Activated CD4-positive, alpha-beta T cell treated with anti-CD3 and anti-CD28 coated beads, Interleukin-2, amount 10 ng/mL, durations not matched to agents 24 days and 14 days (primary cell): ENCODE measurements at regions not wholly inside any gene's neighbourhood (a gene's known extent, or its start where the extent isn't known, plus 50 kb on each side); places are given as distances from the start of the nearest gene placed in this dataset.

Experiments used
- DNase-seq: peaks from one replicate; pipeline ENCODE4 v3.0.0; 2022
- H3K27ac Mint-ChIP-seq: one replicate; pipeline ENCODE4 v1.8.0; 2022; ENCODE audit warnings: mild to moderate bottlenecking, mixed read lengths
- H3K27me3 Mint-ChIP-seq: one replicate; pipeline ENCODE4 v1.8.0; 2022; ENCODE audit warnings: mixed read lengths
- H3K36me3 Mint-ChIP-seq: one replicate; pipeline ENCODE4 v1.8.0; 2022; ENCODE audit warnings: low read depth, mild to moderate bottlenecking, mixed read lengths
- H3K4me1 Mint-ChIP-seq: one replicate; pipeline ENCODE4 v1.8.0; 2021; ENCODE audit warnings: mixed read lengths
- H3K4me3 Mint-ChIP-seq: one replicate; pipeline ENCODE4 v1.8.0; 2022; ENCODE audit warnings: mild to moderate bottlenecking, moderate library complexity, mixed read lengths
- H3K9me3 Mint-ChIP-seq: one replicate; pipeline ENCODE4 v1.8.0; 2021; ENCODE audit warnings: mixed read lengths
- intact Hi-C: fragments of 100-400 bp; cut with micrococcal nuclease; formaldehyde crosslinking; loops from one replicate; pipeline ENCODE4 v1.15.1; 2023

DNA sequence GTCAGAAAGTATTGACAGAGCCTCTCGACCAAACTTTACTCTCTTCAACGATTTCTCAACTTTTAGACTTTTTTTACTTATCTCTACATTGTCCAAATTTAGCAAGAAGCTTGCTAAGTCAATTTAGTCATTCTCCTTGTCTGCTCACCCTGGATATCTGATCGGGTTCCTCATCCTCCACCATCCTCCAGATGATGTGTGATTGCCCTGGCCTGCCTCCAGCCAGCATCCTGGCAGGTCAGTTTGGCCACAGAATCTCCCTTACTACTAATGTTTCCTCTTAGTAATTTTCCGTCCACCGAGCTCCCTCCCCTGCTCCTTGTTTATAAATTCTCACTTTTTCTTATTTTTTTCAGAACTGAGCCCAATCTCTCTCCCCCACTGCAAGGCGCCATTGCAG, 167.9 kb upstream of the ZFP42 start:
- Mint-ChIP-seq H3K36me3 (no peaks in the 10 kb centered on the region), H3K27me3 (no peaks in the 10 kb centered on the region), H3K9me3 (peaks cover 9% of the 10 kb centered on the region), H3K4me3 (no peak overlapping the region), H3K27ac (no peak overlapping the region), H3K4me1 (no peaks in the 10 kb centered on the region)
- intact Hi-C loops = no loop called here
- no peak for DNase-seq

DNA sequence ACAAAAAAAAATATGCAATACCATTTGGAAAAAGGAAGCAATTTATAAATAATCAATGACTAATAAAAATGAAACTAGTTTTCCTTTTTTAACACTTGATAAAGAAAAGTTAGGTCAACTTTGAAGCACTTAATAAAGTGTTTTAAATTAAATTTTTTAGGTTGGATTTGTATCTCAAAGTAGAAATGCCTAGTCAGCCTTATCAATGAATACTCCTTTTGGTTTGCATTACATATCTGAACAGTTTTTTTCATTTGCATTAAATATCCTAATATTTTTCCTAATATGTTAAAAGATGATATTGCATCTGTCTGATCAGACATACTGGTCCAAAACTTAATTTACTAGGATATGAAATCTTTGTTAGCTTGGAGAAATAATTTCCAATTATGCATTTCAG, 155.8 kb upstream of the ZFP42 start:
- Mint-ChIP-seq H3K27ac (no peak overlapping the region), H3K36me3 (no peaks in the 10 kb centered on the region), H3K27me3 (no peaks in the 10 kb centered on the region), H3K9me3 (peaks cover 10% of the 10 kb centered on the region), H3K4me3 (no peak overlapping the region), H3K4me1 (no peaks in the 10 kb centered on the region)
- intact Hi-C loops = no loop called here
- no peak for DNase-seq

DNA sequence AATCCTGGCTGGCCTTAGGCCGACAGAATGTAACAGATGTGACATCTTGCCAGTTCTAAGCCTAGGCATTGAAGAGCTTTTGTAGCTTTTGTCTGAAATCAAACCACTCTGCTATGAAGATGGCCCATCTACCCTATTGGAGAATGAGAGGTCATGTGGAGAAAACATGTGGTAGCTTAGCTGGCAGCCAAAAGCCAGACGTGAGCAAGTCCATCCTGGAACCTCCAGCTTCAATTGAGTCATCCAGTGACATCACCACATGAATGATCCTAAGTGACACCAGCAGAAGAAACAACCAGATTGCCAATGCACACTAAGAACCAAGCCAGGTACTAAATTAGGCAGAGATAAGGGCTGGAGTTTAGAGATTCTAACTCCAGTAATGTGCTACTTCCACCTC, 154.8 kb upstream of the ZFP42 start:
- Mint-ChIP-seq H3K27me3 (no peaks in the 10 kb centered on the region), H3K27ac (no peak overlapping the region), H3K4me1 (no peaks in the 10 kb centered on the region), H3K36me3 (no peaks in the 10 kb centered on the region), H3K9me3 (peaks cover 10% of the 10 kb centered on the region), H3K4me3 (no peak overlapping the region)
- no peak for DNase-seq
- intact Hi-C loops = no loop called here

DNA sequence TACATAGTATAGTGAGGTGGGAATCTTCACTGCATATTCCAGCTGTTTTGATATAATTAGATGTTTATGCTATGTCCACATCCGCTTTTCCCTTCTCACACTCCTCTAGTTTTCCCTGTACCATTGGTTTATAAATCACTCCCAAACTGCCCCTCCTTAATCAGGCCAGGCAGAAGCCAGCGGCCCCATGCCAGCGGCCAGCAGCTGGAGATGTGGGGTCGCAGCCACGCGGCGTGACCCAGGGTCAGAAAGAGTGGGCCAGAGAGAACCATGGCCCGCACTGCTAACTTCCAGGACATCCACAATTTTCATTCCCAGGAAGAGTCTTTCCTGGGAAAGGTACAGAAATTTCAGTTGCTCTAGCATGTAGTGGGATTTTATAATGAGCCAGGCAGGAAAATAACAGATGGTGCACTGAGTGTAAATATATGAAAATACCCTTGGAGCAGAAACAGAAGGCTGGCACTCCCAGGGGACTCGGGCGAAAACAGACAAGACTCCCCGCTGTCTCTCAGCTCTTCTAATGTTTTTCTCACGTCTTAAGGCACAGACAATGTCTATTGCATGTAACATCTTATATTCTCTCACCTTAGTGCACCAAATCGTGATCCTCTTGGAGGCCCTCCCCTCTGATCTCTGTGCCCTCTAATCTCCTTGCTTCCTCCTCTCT, 145.9 kb upstream of the ZFP42 start:
- intact Hi-C loops = no loop called here
- H3K36me3 Mint-ChIP-seq = no peaks in the 10 kb centered on the region
- no peak for DNase-seq
- no peaks in the 10 kb centered on the region for H3K4me1 Mint-ChIP-seq
- H3K4me3 Mint-ChIP-seq = no peak overlapping the region
- H3K27ac Mint-ChIP-seq = no peak overlapping the region
- H3K27me3 Mint-ChIP-seq = no peaks in the 10 kb centered on the region
- peaks cover 3% of the 10 kb centered on the region for H3K9me3 Mint-ChIP-seq

DNA sequence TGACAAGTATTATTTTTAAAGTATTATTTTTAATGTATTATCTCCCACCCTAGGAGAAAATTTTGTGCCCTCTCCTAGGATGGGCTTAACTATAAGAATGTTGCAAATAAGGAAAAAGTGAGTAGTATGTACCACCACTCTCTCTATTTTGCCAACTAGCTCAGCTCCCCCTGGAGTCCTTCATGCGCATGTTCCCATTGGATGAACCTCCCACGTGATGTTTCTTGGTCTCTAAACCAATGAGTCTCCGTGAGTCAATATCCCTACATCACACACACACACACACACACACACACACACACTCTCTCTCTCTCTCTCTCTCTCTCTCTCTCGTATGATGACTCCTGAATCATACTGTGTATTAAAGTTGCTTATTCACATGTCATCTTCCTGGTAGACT, 129.7 kb upstream of the ZFP42 start:
- no peaks in the 10 kb centered on the region for H3K36me3 Mint-ChIP-seq
- H3K27ac Mint-ChIP-seq = no peak overlapping the region
- H3K4me3 Mint-ChIP-seq = no peak overlapping the region
- no peaks in the 10 kb centered on the region for H3K27me3 Mint-ChIP-seq
- peaks cover 11% of the 10 kb centered on the region for H3K9me3 Mint-ChIP-seq
- no peaks in the 10 kb centered on the region for H3K4me1 Mint-ChIP-seq
- intact Hi-C loops = no loop called here
- DNase-seq = no peak

DNA sequence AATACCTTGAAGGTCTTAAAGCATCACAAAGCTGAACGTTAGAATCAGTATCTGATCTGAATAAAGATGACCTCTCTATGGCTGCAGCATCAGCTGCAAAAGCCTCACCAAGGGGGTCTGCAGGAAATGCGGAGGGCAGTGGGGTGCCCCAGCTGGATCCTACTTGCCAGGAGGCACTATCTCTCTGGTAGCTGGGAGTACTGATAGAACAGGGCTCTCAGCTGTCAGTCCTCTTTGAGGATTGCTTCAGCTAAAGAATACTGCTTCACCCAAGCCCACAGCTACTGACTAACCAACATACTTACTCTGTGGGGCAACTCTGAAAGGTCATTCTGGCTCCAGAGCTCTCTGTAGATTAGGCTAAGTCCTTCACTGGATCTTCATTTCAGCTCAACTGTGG, 112.5 kb upstream of the ZFP42 start:
- H3K4me3 Mint-ChIP-seq = no peak overlapping the region
- H3K36me3 Mint-ChIP-seq = no peaks in the 10 kb centered on the region
- intact Hi-C loops = no loop called here
- H3K27ac Mint-ChIP-seq = no peak overlapping the region
- H3K27me3 Mint-ChIP-seq = no peaks in the 10 kb centered on the region
- H3K4me1 Mint-ChIP-seq = no peaks in the 10 kb centered on the region
- H3K9me3 Mint-ChIP-seq = peaks cover 6% of the 10 kb centered on the region
- DNase-seq = no peak

DNA sequence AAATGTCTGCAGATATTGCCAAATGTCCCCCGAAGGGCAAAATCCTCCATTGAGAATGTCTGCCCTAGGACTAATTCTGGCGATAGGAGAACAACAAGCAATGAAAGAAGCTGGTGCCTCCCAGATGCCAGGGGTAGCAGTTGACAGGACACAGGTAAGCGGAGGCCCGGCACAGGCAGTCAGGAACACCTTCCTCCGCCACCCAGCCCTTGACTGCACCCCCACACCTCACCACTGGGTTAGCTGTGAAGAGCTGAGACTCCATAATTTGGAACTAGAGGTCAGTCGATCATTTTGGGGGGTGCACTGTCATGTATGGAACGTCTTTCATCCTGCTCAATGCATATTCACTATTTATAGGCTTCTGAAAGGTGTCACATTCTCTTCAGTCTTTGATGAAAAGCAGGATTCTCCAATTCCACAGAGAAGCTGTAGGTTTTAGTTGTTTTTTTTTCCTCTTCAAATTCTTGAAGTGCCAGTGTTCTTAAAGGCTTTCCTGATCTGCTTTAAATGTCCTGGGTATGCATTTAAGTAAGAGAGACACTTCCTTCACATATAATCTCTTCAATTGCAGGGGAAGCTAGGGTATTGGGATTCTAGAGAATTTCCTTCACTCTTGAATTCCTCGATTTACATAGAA, 111.6 kb upstream of the ZFP42 start:
- intact Hi-C loops = no loop called here
- no peaks in the 10 kb centered on the region for H3K27me3 Mint-ChIP-seq
- no peaks in the 10 kb centered on the region for H3K36me3 Mint-ChIP-seq
- no peak overlapping the region for H3K27ac Mint-ChIP-seq
- peaks cover 6% of the 10 kb centered on the region for H3K9me3 Mint-ChIP-seq
- H3K4me1 Mint-ChIP-seq = no peaks in the 10 kb centered on the region
- no peak overlapping the region for H3K4me3 Mint-ChIP-seq
- DNase-seq = no peak

DNA sequence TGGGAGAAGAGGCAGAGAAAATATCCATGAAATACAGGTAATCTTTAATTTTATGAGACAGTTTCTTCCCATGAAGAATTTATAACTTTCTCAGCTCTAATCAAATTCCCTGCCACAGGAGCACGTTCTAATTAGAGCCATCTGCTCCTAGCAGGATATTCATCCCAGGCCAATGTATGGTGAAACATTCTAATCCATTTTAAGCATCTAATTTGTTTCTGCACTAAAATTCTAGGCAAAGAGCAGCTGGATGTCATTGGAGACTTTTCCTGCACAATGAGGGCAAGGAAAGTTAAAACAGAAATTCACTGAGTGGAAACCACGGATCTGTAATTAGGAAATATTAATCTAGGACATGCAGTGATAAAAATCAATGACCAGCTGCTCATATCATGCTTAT, 107.7 kb upstream of the ZFP42 start:
- Mint-ChIP-seq H3K9me3 (peaks cover 6% of the 10 kb centered on the region), H3K4me1 (no peaks in the 10 kb centered on the region), H3K27ac (no peak overlapping the region), H3K27me3 (no peaks in the 10 kb centered on the region), H3K4me3 (no peak overlapping the region), H3K36me3 (no peaks in the 10 kb centered on the region)
- intact Hi-C loops = no loop called here
- no peak for DNase-seq

DNA sequence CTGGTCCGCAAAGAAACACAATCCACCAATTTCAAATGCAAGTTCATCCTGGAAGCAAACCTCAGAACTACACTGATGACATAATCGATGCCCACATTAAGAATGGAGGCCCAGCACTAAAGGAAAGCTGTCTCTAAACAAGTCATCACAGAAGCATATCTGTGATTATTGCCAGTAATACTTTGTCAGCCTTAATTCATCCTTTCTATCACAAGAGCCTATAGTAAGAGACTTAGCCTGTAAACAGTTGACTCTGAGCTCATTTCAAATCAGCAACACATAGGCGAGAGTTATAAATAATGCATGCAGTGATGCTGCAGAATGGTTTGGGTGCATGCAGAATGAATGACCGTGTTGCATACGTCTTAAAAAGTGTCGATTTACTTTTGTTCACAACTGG, 105.9 kb upstream of the ZFP42 start:
- H3K4me1 Mint-ChIP-seq = no peaks in the 10 kb centered on the region
- no peak overlapping the region for H3K4me3 Mint-ChIP-seq
- H3K36me3 Mint-ChIP-seq = no peaks in the 10 kb centered on the region
- H3K27me3 Mint-ChIP-seq = no peaks in the 10 kb centered on the region
- H3K27ac Mint-ChIP-seq = no peak overlapping the region
- H3K9me3 Mint-ChIP-seq = peaks cover 7% of the 10 kb centered on the region
- no peak for DNase-seq
- intact Hi-C loops = no loop called here

DNA sequence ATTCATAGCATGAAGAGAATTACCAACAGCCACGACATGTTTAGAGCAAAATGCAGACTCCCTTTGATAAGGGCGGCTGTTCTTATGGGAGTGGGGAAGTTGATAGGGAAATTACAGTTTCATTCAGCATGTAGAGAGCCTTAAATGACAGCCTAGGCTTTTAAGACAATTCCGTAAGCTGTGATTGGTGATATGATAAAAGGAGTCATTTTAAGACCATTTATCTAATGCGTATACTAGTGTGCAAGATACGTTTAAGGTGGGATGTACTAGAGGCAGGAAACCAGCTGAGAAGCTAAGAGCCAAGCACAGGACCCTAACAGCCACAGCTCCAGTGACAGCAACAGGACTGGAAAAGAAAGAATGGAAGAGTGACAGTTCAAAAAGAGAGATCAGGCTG, 102.2 kb upstream of the ZFP42 start:
- no peak for DNase-seq
- H3K4me1 Mint-ChIP-seq = no peaks in the 10 kb centered on the region
- H3K27ac Mint-ChIP-seq = no peak overlapping the region
- no peaks in the 10 kb centered on the region for H3K36me3 Mint-ChIP-seq
- intact Hi-C loops = no loop called here
- peaks cover 4% of the 10 kb centered on the region for H3K9me3 Mint-ChIP-seq
- no peaks in the 10 kb centered on the region for H3K27me3 Mint-ChIP-seq
- no peak overlapping the region for H3K4me3 Mint-ChIP-seq

DNA sequence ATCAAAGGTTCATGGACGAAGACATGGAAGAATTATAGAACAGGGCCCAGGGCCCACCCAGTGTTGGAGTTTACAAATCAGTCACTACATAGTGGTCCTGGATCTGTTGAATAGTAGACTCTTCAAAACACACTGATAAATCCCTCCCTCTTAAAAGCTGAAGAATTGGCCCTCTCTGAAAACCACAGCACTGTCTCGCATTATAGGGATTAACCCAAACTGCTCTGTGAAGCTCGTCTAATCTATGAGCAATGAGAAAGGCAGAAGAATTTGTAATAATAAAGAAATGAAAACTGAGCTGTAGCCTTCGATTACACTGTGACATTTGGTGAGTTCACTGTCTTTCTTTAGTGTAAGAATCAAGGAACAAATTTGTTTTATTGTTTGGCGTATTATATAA, 92.5 kb upstream of the ZFP42 start:
- no peak overlapping the region for H3K27ac Mint-ChIP-seq
- H3K4me1 Mint-ChIP-seq = no peaks in the 10 kb centered on the region
- no peak overlapping the region for H3K4me3 Mint-ChIP-seq
- H3K27me3 Mint-ChIP-seq = no peaks in the 10 kb centered on the region
- no peaks in the 10 kb centered on the region for H3K36me3 Mint-ChIP-seq
- no peak for DNase-seq
- peaks cover 12% of the 10 kb centered on the region for H3K9me3 Mint-ChIP-seq
- intact Hi-C loops = no loop called here

DNA sequence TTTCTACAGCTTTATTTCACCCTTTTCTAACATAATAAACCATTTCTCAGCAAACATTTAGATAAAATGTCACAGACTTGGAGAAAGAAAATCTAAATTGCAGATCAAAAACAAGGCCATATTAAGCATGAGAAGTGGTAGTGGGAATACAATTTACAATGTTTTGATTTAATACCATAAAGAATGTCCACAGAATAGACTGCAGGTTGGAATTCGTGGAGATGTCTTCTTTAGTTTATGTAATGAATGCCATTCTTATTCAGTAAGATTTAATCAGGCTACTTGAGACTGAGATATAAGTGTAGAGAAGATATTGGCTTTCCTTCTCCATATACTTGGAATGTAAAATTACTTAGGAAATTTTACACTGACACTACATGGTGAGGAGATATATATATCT, 91.9 kb upstream of the ZFP42 start:
- no peaks in the 10 kb centered on the region for H3K27me3 Mint-ChIP-seq
- intact Hi-C loops = no loop called here
- no peaks in the 10 kb centered on the region for H3K36me3 Mint-ChIP-seq
- DNase-seq = no peak
- peaks cover 12% of the 10 kb centered on the region for H3K9me3 Mint-ChIP-seq
- no peak overlapping the region for H3K4me3 Mint-ChIP-seq
- H3K4me1 Mint-ChIP-seq = no peaks in the 10 kb centered on the region
- no peak overlapping the region for H3K27ac Mint-ChIP-seq

DNA sequence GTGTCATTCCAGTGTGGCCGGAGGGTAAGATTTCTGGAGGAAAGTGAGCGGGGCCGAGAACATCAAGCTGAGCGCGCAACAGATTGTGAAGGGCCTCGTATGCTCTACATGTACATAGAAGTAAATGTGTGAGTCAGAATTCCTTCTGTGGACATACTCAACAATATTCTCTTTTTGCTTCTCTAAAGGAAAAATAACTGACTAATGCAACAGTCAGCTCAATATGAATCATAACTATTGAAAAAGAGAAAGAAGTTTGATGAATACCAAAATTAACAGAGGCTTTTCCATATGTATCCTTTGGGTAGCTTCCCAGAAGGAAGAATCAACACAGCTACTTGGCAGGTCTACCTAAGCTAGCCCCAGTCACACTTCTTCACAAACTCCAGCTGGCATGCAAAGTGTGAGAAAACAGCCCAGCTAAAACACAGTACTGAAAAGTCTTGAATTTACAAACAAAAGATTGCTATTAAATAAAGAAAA, 87.5 kb upstream of the ZFP42 start:
- H3K9me3 Mint-ChIP-seq = peaks cover 4% of the 10 kb centered on the region
- no peak overlapping the region for H3K27ac Mint-ChIP-seq
- H3K4me3 Mint-ChIP-seq = no peak overlapping the region
- DNase-seq = no peak
- no peaks in the 10 kb centered on the region for H3K4me1 Mint-ChIP-seq
- no peaks in the 10 kb centered on the region for H3K36me3 Mint-ChIP-seq
- intact Hi-C loops = no loop called here
- H3K27me3 Mint-ChIP-seq = no peaks in the 10 kb centered on the region

DNA sequence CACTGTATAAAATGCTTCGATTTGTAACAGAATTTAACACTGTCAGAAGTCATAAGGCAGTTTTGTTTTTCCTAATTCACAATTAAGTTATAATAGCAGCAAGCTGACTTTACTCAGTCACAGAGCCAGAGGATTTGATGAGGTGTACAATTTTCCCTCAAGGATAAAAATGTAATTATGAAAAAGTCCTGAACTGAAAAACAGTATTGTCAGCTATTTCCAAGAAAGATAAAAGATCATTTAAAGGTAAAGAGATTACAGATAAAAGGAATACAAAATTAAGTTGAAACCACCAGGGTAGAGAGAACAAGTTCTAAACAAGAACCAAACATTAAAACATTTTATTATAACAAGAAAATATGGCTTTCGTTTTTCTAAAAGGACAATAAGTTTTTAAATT, 86.8 kb upstream of the ZFP42 start:
- intact Hi-C loops = no loop called here
- H3K4me3 Mint-ChIP-seq = no peak overlapping the region
- DNase-seq = no peak
- H3K9me3 Mint-ChIP-seq = peaks cover 4% of the 10 kb centered on the region
- H3K36me3 Mint-ChIP-seq = no peaks in the 10 kb centered on the region
- H3K27ac Mint-ChIP-seq = no peak overlapping the region
- H3K4me1 Mint-ChIP-seq = no peaks in the 10 kb centered on the region
- no peaks in the 10 kb centered on the region for H3K27me3 Mint-ChIP-seq

DNA sequence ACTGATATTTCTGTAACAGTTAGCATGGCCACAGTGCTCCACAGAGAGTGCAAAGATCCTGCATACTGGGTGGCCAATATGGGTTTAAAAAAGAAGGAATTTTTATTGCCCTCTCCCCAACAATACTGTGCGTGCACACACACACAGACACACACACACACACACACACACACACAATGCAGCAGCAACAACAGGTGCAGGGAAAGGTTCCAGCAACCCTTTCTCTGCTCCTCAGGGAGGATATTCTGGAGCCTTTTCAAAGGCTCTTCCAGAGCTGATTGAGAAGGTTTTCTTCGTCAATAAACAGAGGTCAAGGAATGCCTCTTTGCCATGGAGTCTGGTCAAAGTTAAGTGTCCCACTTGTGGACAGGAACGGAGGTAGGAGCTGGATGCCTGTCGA, 84.8 kb upstream of the ZFP42 start:
- Mint-ChIP-seq H3K4me3 (no peak overlapping the region), H3K27ac (no peak overlapping the region), H3K36me3 (no peaks in the 10 kb centered on the region), H3K9me3 (peaks cover 4% of the 10 kb centered on the region), H3K4me1 (no peaks in the 10 kb centered on the region), H3K27me3 (no peaks in the 10 kb centered on the region)
- intact Hi-C loops = no loop called here
- DNase-seq = no peak
